ENCODE measurements at regions not wholly inside any gene's neighbourhood (a gene's known extent, or its start where the extent isn't known, plus 50 kb on each side); places are given as distances from the start of the nearest gene placed in this dataset.

GRCh38 chr4:123640271-123640670 lies 243.7 kb downstream of the SPRY1 start:
- no peaks in the 10 kb centered on the region for H3K4me1 ChIP-seq (ENCODE audit: insufficient read depth, low read length, poor library complexity, severe bottlenecking)
- H3K9me3 ChIP-seq (ENCODE audit: low read length) = no peaks in the 10 kb centered on the region
- H3K79me2 ChIP-seq (ENCODE audit: insufficient read depth, low read depth, low read length) = no peaks in the 10 kb centered on the region
- no peaks in the 10 kb centered on the region for H3K9me2 ChIP-seq (ENCODE audit: insufficient read depth, low read length)
- H3K36me3 ChIP-seq (ENCODE audit: insufficient read depth, low read length) = no peaks in the 10 kb centered on the region
- H4K20me1 ChIP-seq (ENCODE audit: insufficient read depth, low read length) = no peaks in the 10 kb centered on the region
- intact Hi-C loops (cut with micrococcal nuclease; ENCODE audit: unreplicated experiment) = no loop called here
- CTCF ChIA-PET (ENCODE audit: unreplicated experiment) = no interaction called here
- DNase-seq (ENCODE audit: low spot score) = no peak
- no peak overlapping the region for H3K4me3 ChIP-seq (ENCODE audit: low read depth, low read length, poor library complexity, severe bottlenecking)
- POLR2A ChIA-PET = no interaction called here
- H2AFZ ChIP-seq (ENCODE audit: low read length) = no peak overlapping the region
- TF ChIP-seq CTCF (conservative IDR thresholded peaks at IDR 0.05; ENCODE audit: low read length) (no peak), EZH2phosphoT487 (IDR thresholded peaks at IDR 0.05; ENCODE audit: borderline replicate concordance, low read depth, low read length) (no peak)
- H3K4me2 ChIP-seq (ENCODE audit: low read length) = no peak overlapping the region
- no TSS peak for BruUV-seq (replicated peaks)
- no peak overlapping the region for H3K27ac ChIP-seq (ENCODE audit: low read depth, low read length, poor library complexity, severe bottlenecking)

GRCh38 chr4:123640824-123641223 lies 244.2 kb downstream of the SPRY1 start:
- Histone ChIP-seq H3K4me1 (ENCODE audit: insufficient read depth, low read length, poor library complexity, severe bottlenecking) (no peaks in the 10 kb centered on the region), H3K4me3 (ENCODE audit: low read depth, low read length, poor library complexity, severe bottlenecking) (no peak overlapping the region), H3K79me2 (ENCODE audit: insufficient read depth, low read depth, low read length) (no peaks in the 10 kb centered on the region), H3K9me3 (ENCODE audit: low read length) (no peaks in the 10 kb centered on the region), H3K9me2 (ENCODE audit: insufficient read depth, low read length) (no peaks in the 10 kb centered on the region), H3K36me3 (ENCODE audit: insufficient read depth, low read length) (no peaks in the 10 kb centered on the region), H3K27ac (ENCODE audit: low read depth, low read length, poor library complexity, severe bottlenecking) (no peak overlapping the region), H2AFZ (ENCODE audit: low read length) (no peak overlapping the region), H4K20me1 (ENCODE audit: insufficient read depth, low read length) (no peaks in the 10 kb centered on the region), H3K4me2 (ENCODE audit: low read length) (no peak overlapping the region)
- intact Hi-C loops (cut with micrococcal nuclease; ENCODE audit: unreplicated experiment) = no loop called here
- TF ChIP-seq EZH2phosphoT487 (IDR thresholded peaks at IDR 0.05; ENCODE audit: borderline replicate concordance, low read depth, low read length) (no peak), CTCF (conservative IDR thresholded peaks at IDR 0.05; ENCODE audit: low read length) (no peak)
- POLR2A ChIA-PET = no interaction called here
- no peak for DNase-seq (ENCODE audit: low spot score)
- BruUV-seq (replicated peaks) = no TSS peak
- CTCF ChIA-PET (ENCODE audit: unreplicated experiment) = no interaction called here

GRCh38 chr4:123643691-123644090 lies 247.1 kb downstream of the SPRY1 start:
- Histone ChIP-seq H3K79me2 (ENCODE audit: insufficient read depth, low read depth, low read length) (no peaks in the 10 kb centered on the region), H3K4me3 (ENCODE audit: low read depth, low read length, poor library complexity, severe bottlenecking) (no peak overlapping the region), H3K27ac (ENCODE audit: low read depth, low read length, poor library complexity, severe bottlenecking) (no peak overlapping the region), H3K4me1 (ENCODE audit: insufficient read depth, low read length, poor library complexity, severe bottlenecking) (no peaks in the 10 kb centered on the region), H3K9me2 (ENCODE audit: insufficient read depth, low read length) (no peaks in the 10 kb centered on the region), H3K36me3 (ENCODE audit: insufficient read depth, low read length) (no peaks in the 10 kb centered on the region), H3K4me2 (ENCODE audit: low read length) (no peak overlapping the region), H4K20me1 (ENCODE audit: insufficient read depth, low read length) (no peaks in the 10 kb centered on the region), H2AFZ (ENCODE audit: low read length) (no peak overlapping the region), H3K9me3 (ENCODE audit: low read length) (no peaks in the 10 kb centered on the region)
- CTCF ChIA-PET (ENCODE audit: unreplicated experiment) = no interaction called here
- no peak for DNase-seq (ENCODE audit: low spot score)
- TF ChIP-seq EZH2phosphoT487 (IDR thresholded peaks at IDR 0.05; ENCODE audit: borderline replicate concordance, low read depth, low read length) (no peak), CTCF (conservative IDR thresholded peaks at IDR 0.05; ENCODE audit: low read length) (no peak)
- intact Hi-C loops (cut with micrococcal nuclease; ENCODE audit: unreplicated experiment) = no loop called here
- no TSS peak for BruUV-seq (replicated peaks)
- POLR2A ChIA-PET = no interaction called here

All from OCI-LY7 (cell line).